ENCODE measurements at regions not wholly inside any gene's neighbourhood (a gene's known extent, or its start where the extent isn't known, plus 50 kb on each side); places are given as distances from the start of the nearest gene placed in this dataset.

DNA sequence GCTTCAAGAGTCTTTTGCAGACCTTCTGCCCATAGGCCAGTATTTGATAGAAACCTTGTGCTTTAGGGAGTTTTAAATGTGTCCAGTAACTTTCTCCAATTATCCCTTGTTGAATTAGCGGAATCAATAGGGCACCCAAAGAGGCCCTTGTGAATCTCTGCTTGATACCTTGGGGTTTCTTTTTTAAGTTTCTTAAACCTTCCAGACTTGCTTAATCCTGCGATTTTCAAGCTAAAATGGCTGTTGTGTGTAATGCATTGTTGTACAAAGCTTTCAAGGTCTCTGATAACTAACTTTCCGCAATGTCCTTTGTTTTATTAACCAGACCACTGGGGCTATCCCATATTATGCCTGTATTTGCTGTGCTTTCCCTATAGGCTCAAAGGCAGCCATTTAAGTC is 577.4 kb upstream of the RORB start:
- TF ChIP-seq, protein P1, sequence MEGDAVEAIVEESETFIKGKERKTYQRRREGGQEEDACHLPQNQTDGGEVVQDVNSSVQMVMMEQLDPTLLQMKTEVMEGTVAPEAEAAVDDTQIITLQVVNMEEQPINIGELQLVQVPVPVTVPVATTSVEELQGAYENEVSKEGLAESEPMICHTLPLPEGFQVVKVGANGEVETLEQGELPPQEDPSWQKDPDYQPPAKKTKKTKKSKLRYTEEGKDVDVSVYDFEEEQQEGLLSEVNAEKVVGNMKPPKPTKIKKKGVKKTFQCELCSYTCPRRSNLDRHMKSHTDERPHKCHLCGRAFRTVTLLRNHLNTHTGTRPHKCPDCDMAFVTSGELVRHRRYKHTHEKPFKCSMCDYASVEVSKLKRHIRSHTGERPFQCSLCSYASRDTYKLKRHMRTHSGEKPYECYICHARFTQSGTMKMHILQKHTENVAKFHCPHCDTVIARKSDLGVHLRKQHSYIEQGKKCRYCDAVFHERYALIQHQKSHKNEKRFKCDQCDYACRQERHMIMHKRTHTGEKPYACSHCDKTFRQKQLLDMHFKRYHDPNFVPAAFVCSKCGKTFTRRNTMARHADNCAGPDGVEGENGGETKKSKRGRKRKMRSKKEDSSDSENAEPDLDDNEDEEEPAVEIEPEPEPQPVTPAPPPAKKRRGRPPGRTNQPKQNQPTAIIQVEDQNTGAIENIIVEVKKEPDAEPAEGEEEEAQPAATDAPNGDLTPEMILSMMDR (IDR thresholded peaks at IDR 0.05): no peak
- TF ChIP-seq POLR2A (IDR thresholded peaks at IDR 0.05; ENCODE audit: low read depth): no peak
- no peak for TF ChIP-seq POLR2AphosphoS5 (IDR thresholded peaks at IDR 0.05)
- no peak for TF ChIP-seq EP300 (IDR thresholded peaks at IDR 0.05)

Measured in esophagus muscularis mucosa (tissue), 4 donors.